Calu3 (cell line): ENCODE measurements at regions not wholly inside any gene's neighbourhood (a gene's known extent, or its start where the extent isn't known, plus 50 kb on each side); places are given as distances from the start of the nearest gene placed in this dataset.

Source experiments
- BruUV-seq: library from RNA; stranded (reverse); fragments of 400-500 nt; replicated peaks from 2 replicates; lab custom pipeline; 2021; lab: Mats Ljungman, UMichigan
- CTCF ChIA-PET: fragments of 300-600 bp; sonication (Branson Sonifier 250); formaldehyde crosslinking; loops from one replicate; lab custom pipeline; 2022; ENCODE audit warnings: antibody characterized with exemption; lab: Charles Lee
- DNase-seq: peaks from one replicate; pipeline ENCODE4 v3.0.0; 2022
- H3K27ac Mint-ChIP-seq: one replicate; pipeline ENCODE4 v1.8.0; 2022; ENCODE audit warnings: mixed read lengths; ENCODE audit not compliant: unreplicated experiment
- H3K27me3 Mint-ChIP-seq: one replicate; pipeline ENCODE4 v1.8.0; 2022; ENCODE audit warnings: mixed read lengths; ENCODE audit not compliant: unreplicated experiment
- H3K36me3 Mint-ChIP-seq: one replicate; pipeline ENCODE4 v1.8.0; 2022; ENCODE audit warnings: mild to moderate bottlenecking, moderate library complexity, mixed read lengths; ENCODE audit not compliant: insufficient read depth, unreplicated experiment
- H3K4me1 Mint-ChIP-seq: one replicate; pipeline ENCODE4 v1.8.0; 2022; ENCODE audit warnings: mild to moderate bottlenecking, low read depth, mixed read lengths; ENCODE audit not compliant: unreplicated experiment
- H3K4me3 Mint-ChIP-seq: one replicate; pipeline ENCODE4 v1.8.0; 2022; ENCODE audit warnings: mild to moderate bottlenecking, low read depth, moderate library complexity, mixed read lengths; ENCODE audit not compliant: unreplicated experiment
- H3K9me3 Mint-ChIP-seq: one replicate; pipeline ENCODE4 v1.8.0; 2022; ENCODE audit warnings: low read depth, mixed read lengths; ENCODE audit not compliant: unreplicated experiment
- CTCF ChIP-seq: fragments of 200-600 bp; IDR thresholded peaks from one replicate; pipeline ENCODE4 v1.8.0; 2022; ENCODE audit warnings: antibody characterized with exemption; ENCODE audit not compliant: unreplicated experiment
- intact Hi-C: fragments of 100-400 bp; cut with micrococcal nuclease; formaldehyde crosslinking; loops from one replicate; pipeline ENCODE4 v1.10.0; 2022; ENCODE audit not compliant: unreplicated experiment

GRCh38 chr1:118303534-118303933 lies 118.5 kb upstream of the SPAG17 start:
- H3K27me3 Mint-ChIP-seq: no peaks in the 10 kb centered on the region
- BruUV-seq: no TSS peak
- TF ChIP-seq CTCF: no peak
- H3K36me3 Mint-ChIP-seq: no peaks in the 10 kb centered on the region
- CTCF ChIA-PET: no interaction called here
- intact Hi-C loops: no loop called here
- DNase-seq: no peak
- peaks cover 6% of the 10 kb centered on the region for H3K9me3 Mint-ChIP-seq
- H3K4me3 Mint-ChIP-seq: no peak overlapping the region
- no peak overlapping the region for H3K27ac Mint-ChIP-seq
- H3K4me1 Mint-ChIP-seq: no peaks in the 10 kb centered on the region

DNA sequence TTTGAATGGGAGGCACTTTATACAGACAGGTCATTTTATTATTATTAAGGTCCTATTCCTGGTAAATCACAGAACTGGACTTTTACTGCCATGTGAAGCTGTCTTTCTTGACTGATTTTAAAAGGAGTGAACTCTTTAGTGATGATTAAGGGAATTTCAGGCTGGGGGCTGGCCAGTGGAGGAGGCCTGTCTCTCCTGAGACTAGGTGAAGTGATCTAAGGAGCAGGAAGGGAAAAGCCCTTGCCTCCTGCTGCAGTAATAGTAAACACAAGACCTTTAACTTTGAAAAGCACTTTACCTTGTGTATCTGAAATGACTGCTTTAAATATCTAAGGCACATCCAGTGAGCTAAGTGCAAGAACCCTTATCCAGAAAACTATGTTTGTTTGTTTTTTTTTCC lies 118.0 kb upstream of the SPAG17 start:
- Mint-ChIP-seq H3K4me1 (no peaks in the 10 kb centered on the region), H3K36me3 (no peaks in the 10 kb centered on the region), H3K27ac (no peak overlapping the region), H3K27me3 (no peaks in the 10 kb centered on the region), H3K4me3 (no peak overlapping the region), H3K9me3 (peaks cover 6% of the 10 kb centered on the region)
- BruUV-seq: no TSS peak
- CTCF ChIA-PET: no interaction called here
- intact Hi-C loops: no loop called here
- no peak for TF ChIP-seq CTCF
- no peak for DNase-seq

- no peaks in the 10 kb centered on the region for H3K36me3 Mint-ChIP-seq
- H3K27ac Mint-ChIP-seq: no peak overlapping the region
- no peak for DNase-seq
- TF ChIP-seq CTCF: no peak
- H3K27me3 Mint-ChIP-seq: no peaks in the 10 kb centered on the region
- intact Hi-C loops: no loop called here
- CTCF ChIA-PET: no interaction called here
- H3K9me3 Mint-ChIP-seq: peaks cover 10% of the 10 kb centered on the region
- no peaks in the 10 kb centered on the region for H3K4me1 Mint-ChIP-seq
- no TSS peak for BruUV-seq
- H3K4me3 Mint-ChIP-seq: no peak overlapping the region
These were observed 117.1 kb upstream of the SPAG17 start for GRCh38 chr1:118302145-118302544.

GRCh38 chr1:118300808-118301207 lies 115.8 kb upstream of the SPAG17 start:
- no peak overlapping the region for H3K27ac Mint-ChIP-seq

More at GRCh38 chr1:118300808-118301207, 115.8 kb upstream of the SPAG17 start:
- TF ChIP-seq CTCF: no peak
- H3K4me1 Mint-ChIP-seq: no peaks in the 10 kb centered on the region
- H3K4me3 Mint-ChIP-seq: no peak overlapping the region
- no peaks in the 10 kb centered on the region for H3K36me3 Mint-ChIP-seq
- peaks cover 7% of the 10 kb centered on the region for H3K9me3 Mint-ChIP-seq
- no TSS peak for BruUV-seq
- intact Hi-C loops: no loop called here
- DNase-seq: no peak
- no peaks in the 10 kb centered on the region for H3K27me3 Mint-ChIP-seq
- CTCF ChIA-PET: no interaction called here
